IMR-90 (cell line): ENCODE measurements at regions not wholly inside any gene's neighbourhood (a gene's known extent, or its start where the extent isn't known, plus 50 kb on each side); places are given as distances from the start of the nearest gene placed in this dataset.
"Not testable (repeated sequence)": the region's sequence is repeated elsewhere in the genome, so short reads cannot be mapped to it uniquely, and the experiment has no call there.

Experiments used
- ATAC-seq: fragments of 200-7000 bp; cut with Tn5 transposase; 2 replicates; pipeline ENCODE4 v1.9.1; 2020; ENCODE audit warnings: low read depth, mild to moderate bottlenecking, moderate library complexity
- BruUV-seq: library from RNA; stranded (reverse); fragments of 400-500 nt; replicated peaks from 2 replicates; lab custom pipeline; 2021; lab: Mats Ljungman, UMichigan
- CTCF ChIA-PET: fragments of 300-600 bp; formaldehyde crosslinking; extraction: SDS; loops from one replicate; lab custom pipeline; 2021; ENCODE audit warnings: antibody characterized with exemption; lab: Yijun Ruan, JAX
- POLR2A ChIA-PET: fragments of 300-600 bp; sonication (Branson Sonifier 250); formaldehyde crosslinking; loops from one replicate; lab custom pipeline; 2022; ENCODE audit warnings: antibody characterized with exemption; ENCODE audit not compliant: unreplicated experiment; lab: Charles Lee
- DNase-seq: peaks from one replicate; pipeline ENCODE4 v3.0.0; 2013
- H2AFZ ChIP-seq: replicated peaks from 2 replicates; pipeline ENCODE3; 2013; ENCODE audit warnings: low read length, mild to moderate bottlenecking; ENCODE audit not compliant: poor library complexity
- H2AK5ac ChIP-seq: 2 replicates; pipeline ENCODE4 v1.6.1; 2013; ENCODE audit warnings: low read depth, low read length, inconsistent platforms
- H2AK9ac ChIP-seq: replicated peaks from 2 replicates; pipeline ENCODE3; 2013; ENCODE audit warnings: mild to moderate bottlenecking, low read depth, low read length, moderate library complexity; ENCODE audit not compliant: poor library complexity
- H2BK120ac ChIP-seq: 2 replicates; pipeline ENCODE4 v1.6.1; 2013; ENCODE audit warnings: low read depth, low read length, inconsistent platforms
- H2BK15ac ChIP-seq: 3 replicates; pipeline ENCODE4 v1.6.1; 2013; ENCODE audit warnings: low read depth, low read length, inconsistent platforms
- H2BK20ac ChIP-seq: 2 replicates; pipeline ENCODE4 v1.6.1; 2013; ENCODE audit warnings: low read depth, mild to moderate bottlenecking, inconsistent platforms, low read length, moderate library complexity
- H2BK5ac ChIP-seq: 2 replicates; pipeline ENCODE4 v1.6.1; 2013; ENCODE audit warnings: mild to moderate bottlenecking, low read depth, low read length, inconsistent platforms; ENCODE audit not compliant: poor library complexity, severe bottlenecking
- H3K14ac ChIP-seq: replicated peaks from 2 replicates; pipeline ENCODE4 v1.6.1; 2013; ENCODE audit warnings: low read depth, low read length, inconsistent platforms
- H3K18ac ChIP-seq: 2 replicates; pipeline ENCODE4 v1.6.1; 2013; ENCODE audit warnings: low read depth, low read length, control low read depth
- H3K23ac ChIP-seq: 2 replicates; pipeline ENCODE4 v1.6.1; 2013; ENCODE audit warnings: low read depth, low read length, inconsistent platforms
- H3K27ac ChIP-seq: 2 replicates; pipeline ENCODE4 v1.5.1; 2013; ENCODE audit warnings: mild to moderate bottlenecking, control low read depth, low read length; ENCODE audit not compliant: insufficient read depth
- H3K27me3 ChIP-seq: 2 replicates; pipeline ENCODE4 v1.6.1; 2013; ENCODE audit warnings: low read length; ENCODE audit not compliant: control insufficient read depth, insufficient read depth
- H3K36me3 ChIP-seq: 2 replicates; pipeline ENCODE4 v1.6.1; 2013; ENCODE audit warnings: low read length, mixed read lengths; ENCODE audit not compliant: control insufficient read depth, insufficient read depth
- H3K4ac ChIP-seq: 2 replicates; pipeline ENCODE4 v1.6.1; 2013; ENCODE audit warnings: low read depth, low read length, inconsistent platforms
- H3K4me1 ChIP-seq: 2 replicates; pipeline ENCODE4 v1.6.1; 2013; ENCODE audit warnings: low read length, mixed read lengths; ENCODE audit not compliant: control insufficient read depth, insufficient read depth
- H3K4me2 ChIP-seq: 2 replicates; pipeline ENCODE4 v1.6.1; 2013; ENCODE audit warnings: low read depth, mild to moderate bottlenecking, control low read depth, low read length, moderate library complexity
- H3K4me3 ChIP-seq: 2 replicates; pipeline ENCODE4 v1.5.1; 2013; ENCODE audit warnings: low read depth, mild to moderate bottlenecking, control low read depth, low read length, moderate library complexity; ENCODE audit not compliant: insufficient read depth
- H3K56ac ChIP-seq: 2 replicates; pipeline ENCODE4 v1.6.1; 2013; ENCODE audit warnings: low read length, inconsistent platforms; ENCODE audit not compliant: insufficient read depth; ENCODE audit errors: extremely low read depth
- H3K79me1 ChIP-seq, 2 experiments: 2 replicates each; pipeline ENCODE4 v1.6.1; 2013; ENCODE audit warnings: low read length in 2 of 2, inconsistent platforms in 1 of 2, low read depth in 1 of 2
- H3K9ac ChIP-seq: 2 replicates; pipeline ENCODE4 v1.6.1; 2013; ENCODE audit warnings: low read depth, low read length, control low read depth
- H3K9me1 ChIP-seq: 2 replicates; pipeline ENCODE4 v1.6.1; 2013; ENCODE audit warnings: low read length, inconsistent platforms; ENCODE audit not compliant: insufficient read depth
- H3K9me3 ChIP-seq: 2 replicates; pipeline ENCODE4 v1.6.1; 2013; ENCODE audit warnings: low read length; ENCODE audit not compliant: control insufficient read depth, insufficient read depth
- H4K20me1 ChIP-seq: 2 replicates; pipeline ENCODE4 v1.6.1; 2013; ENCODE audit warnings: low read length, inconsistent platforms; ENCODE audit not compliant: insufficient read depth
- H4K5ac ChIP-seq: 2 replicates; pipeline ENCODE4 v1.6.1; 2013; ENCODE audit warnings: mild to moderate bottlenecking, low read depth, low read length, control low read depth
- H4K8ac ChIP-seq, 2 experiments: 2 replicates each; pipeline ENCODE4 v1.6.1; 2013; ENCODE audit warnings: low read depth in 2 of 2, low read length in 2 of 2, control low read depth in 1 of 2, inconsistent platforms in 1 of 2
- H4K91ac ChIP-seq: 2 replicates; pipeline ENCODE4 v1.6.1; 2013; ENCODE audit warnings: low read depth, low read length, inconsistent platforms; ENCODE audit not compliant: insufficient read depth
- CEBPB ChIP-seq: IDR thresholded peaks from 2 replicates; pipeline ENCODE4 v1.6.1; 2012; ENCODE audit warnings: low read depth, low read length, improper control_type of control experiment
- WGBS, 2 experiments: methylation state at CpG; one replicate each; pipeline versions ENCODE4 v1.1.5 to v1.1.7; 2013; ENCODE audit warnings: missing lambda C conversion rate in 2 of 2; ENCODE audit not compliant: insufficient read length in 1 of 2; ENCODE audit errors: extremely low coverage in 2 of 2; 5-methylcytosine and 5-hydroxymethylcytosine counted together
- dilution Hi-C: fragments of 300-500 bp; cut with HindIII; formaldehyde crosslinking; loops from one replicate; pipeline ENCODE4 v1.14.3; 2018; ENCODE audit warnings: low sequenced_read_pairs; ENCODE audit not compliant: unreplicated experiment
- in situ Hi-C: fragments of 300-500 bp; cut with MboI; formaldehyde crosslinking; loops from 3 replicates; pipeline ENCODE4 v1.14.3; 2019; ENCODE audit warnings: low sequenced_read_pairs, inconsistent platforms, mixed read lengths
- intact Hi-C: fragments of 100-400 bp; cut with micrococcal nuclease; formaldehyde crosslinking; loops from 2 replicates; pipeline ENCODE4 v1.10.0; 2022

DNA sequence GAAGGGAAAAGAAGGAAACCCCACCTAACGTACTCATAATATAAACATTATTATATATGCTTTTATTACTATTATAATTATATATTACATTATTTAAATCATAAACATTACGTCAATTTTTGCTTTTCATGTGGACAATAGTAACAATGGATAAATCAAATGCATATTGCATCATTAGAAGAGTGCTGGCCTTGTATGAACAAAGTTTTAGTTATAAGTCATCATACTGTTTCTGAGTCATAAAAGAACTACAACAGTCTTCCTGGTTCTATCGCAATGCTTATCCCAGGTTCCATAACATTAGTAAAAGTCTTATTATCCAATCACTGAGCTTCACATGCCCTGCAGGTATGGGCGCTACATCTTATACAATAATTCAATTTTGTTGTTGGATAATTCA, 154.8 kb downstream of the SPATA31A6 start:
- H3K9me3 ChIP-seq, H3K79me1 ChIP-seq, H2BK20ac ChIP-seq, H3K14ac ChIP-seq, H4K8ac ChIP-seq, POLR2A ChIA-PET, H4K91ac ChIP-seq, H3K27ac ChIP-seq, H3K9ac ChIP-seq, CTCF ChIA-PET, H4K5ac ChIP-seq, H3K18ac ChIP-seq, in situ Hi-C loops, H3K4me2 ChIP-seq, H2AFZ ChIP-seq, H3K36me3 ChIP-seq, H2BK120ac ChIP-seq, H3K9me1 ChIP-seq, intact Hi-C loops, H2AK9ac ChIP-seq, dilution Hi-C loops, H3K27me3 ChIP-seq, H3K4me1 ChIP-seq, H3K23ac ChIP-seq, H2BK5ac ChIP-seq, H4K20me1 ChIP-seq, H3K56ac ChIP-seq, H2BK15ac ChIP-seq, H2AK5ac ChIP-seq, BruUV-seq, H3K4me3 ChIP-seq, ATAC-seq, H3K4ac ChIP-seq: not testable (repeated sequence)
- peak; percentile 25 for DNase-seq
- peak; percentile 64; the same call in 1 of the 2 replicates for TF ChIP-seq CEBPB
- WGBS, 2 experiments = no CpG with 5 or more reads among the region's 4 CpGs

DNA sequence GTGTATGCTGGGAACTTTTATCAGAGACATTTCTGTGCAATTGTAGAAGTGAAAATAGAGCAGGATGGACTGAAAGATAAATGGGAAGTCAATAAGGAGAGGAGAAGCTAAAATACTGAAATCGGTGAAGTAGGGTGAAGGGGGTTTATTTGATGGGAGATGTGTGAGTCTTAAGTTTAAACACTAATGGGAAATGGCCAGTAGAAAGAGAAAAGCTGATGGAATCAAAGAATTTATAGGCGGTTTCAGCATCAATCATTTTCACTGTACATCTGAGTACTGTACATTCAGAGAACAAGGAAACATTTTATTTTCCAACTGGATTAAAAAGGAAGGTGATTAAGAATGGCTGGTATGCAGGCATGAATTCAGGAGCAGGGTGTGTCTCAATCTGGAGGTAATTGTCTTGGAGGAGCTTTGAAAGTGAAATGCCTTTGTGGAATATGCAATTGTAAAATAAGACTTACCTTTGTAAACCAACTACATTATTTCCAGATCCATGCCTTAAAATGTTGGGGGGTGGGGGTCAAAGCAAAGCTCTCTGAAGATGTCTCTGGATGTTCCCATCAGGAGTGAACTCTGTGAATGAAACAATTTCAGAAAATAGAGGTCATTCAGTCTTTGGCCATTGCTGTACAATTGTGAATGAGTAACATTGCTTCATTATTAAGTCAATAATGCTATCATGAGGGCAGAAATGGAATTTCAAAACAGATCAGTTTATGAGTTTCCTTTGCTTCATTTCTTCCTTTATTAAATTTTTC, 156.4 kb downstream of the SPATA31A6 start:
- H3K9me1 ChIP-seq, dilution Hi-C loops, ATAC-seq: not testable (repeated sequence)

More for the DNA sequence above, 156.4 kb downstream of the SPATA31A6 start:
- H4K20me1 ChIP-seq, H3K4ac ChIP-seq, H2AK9ac ChIP-seq, H2BK120ac ChIP-seq, H3K56ac ChIP-seq, H4K91ac ChIP-seq, POLR2A ChIA-PET, intact Hi-C loops, H4K5ac ChIP-seq, H3K9ac ChIP-seq, H3K4me1 ChIP-seq, DNase-seq, H3K4me2 ChIP-seq, H3K4me3 ChIP-seq, in situ Hi-C loops, H2AFZ ChIP-seq, H3K36me3 ChIP-seq, H3K79me1 ChIP-seq, BruUV-seq, H3K18ac ChIP-seq, H2AK5ac ChIP-seq, H2BK20ac ChIP-seq, H3K14ac ChIP-seq, H3K27me3 ChIP-seq, H3K27ac ChIP-seq, H3K23ac ChIP-seq, CTCF ChIA-PET, H4K8ac ChIP-seq, H2BK15ac ChIP-seq, H2BK5ac ChIP-seq, H3K9me3 ChIP-seq: not testable (repeated sequence)
- WGBS, 2 experiments = 100% methylated on average over 1 of the region's 2 CpGs; no CpG with 5 or more reads in 1 of the 2 experiments
